B cell (primary cell): ENCODE measurements at regions not wholly inside any gene's neighbourhood (a gene's known extent, or its start where the extent isn't known, plus 50 kb on each side); places are given as distances from the start of the nearest gene placed in this dataset.

ENCODE experiments used
- ATAC-seq: fragments of 200-7000 bp; cut with Tn5 transposase; one replicate; pipeline ENCODE4 v1.10.0; 2021; ENCODE audit warnings: low read depth, mild to moderate bottlenecking, moderate number of reproducible peaks, moderate library complexity
- CTCF ChIA-PET: fragments of 350-600 bp; sonication (Branson Sonifier 250); formaldehyde crosslinking; loops from one replicate; lab custom pipeline; 2021; ENCODE audit warnings: antibody characterized with exemption, inconsistent platforms; lab: Charles Lee
- POLR2A ChIA-PET: fragments of 350-600 bp; sonication (Branson Sonifier 250); formaldehyde crosslinking; loops from one replicate; lab custom pipeline; 2021; ENCODE audit warnings: antibody characterized with exemption; lab: Charles Lee
- DNase-seq: peaks from one replicate; pipeline ENCODE4 v3.0.0; 2013
- H2AFZ ChIP-seq: 2 replicates; pipeline ENCODE4 v1.6.1; 2012; ENCODE audit warnings: mild to moderate bottlenecking, low read depth, low read length; ENCODE audit not compliant: insufficient read depth, poor library complexity, severe bottlenecking
- H3K27ac ChIP-seq, 2 donors: 1 replicate in 1 of 2; 2 replicates in 1 of 2; pipeline ENCODE4 v1.5.1; 2012 to 2013; ENCODE audit warnings: low read length in 2 of 2, mild to moderate bottlenecking in 2 of 2, moderate library complexity in 1 of 2
- H3K27me3 ChIP-seq, 4 experiments: fragments of 200-600 bp in 1 of 4; sonication (generic) in 1 of 4; replicated peaks in 1 of 4; 1 replicate in 2 of 4; 2 replicates in 2 of 4; pipeline versions ENCODE4 v1.6.1 to v1.7.0; 2013 to 2016; ENCODE audit warnings: low read length in 3 of 4, mild to moderate bottlenecking in 2 of 4, mixed read lengths in 1 of 4, moderate library complexity in 1 of 4; ENCODE audit not compliant: insufficient read depth in 4 of 4, control insufficient read depth in 3 of 4; ENCODE audit errors: control extremely low read depth in 1 of 4
- H3K36me3 ChIP-seq, 2 experiments: replicated peaks in 1 of 2; 1 replicate in 1 of 2; 2 replicates in 1 of 2; pipeline versions ENCODE4 v1.6.1 to v1.7.1; 2013; ENCODE audit warnings: low read length in 1 of 2; ENCODE audit not compliant: insufficient read depth in 2 of 2, control insufficient read depth in 1 of 2; ENCODE audit errors: control extremely low read depth in 1 of 2, extremely low read depth in 1 of 2
- H3K4me1 ChIP-seq, 2 donors: fragments of 200-600 bp in 1 of 2; sonication (generic) in 1 of 2; 1 replicate in 1 of 2; 2 replicates in 1 of 2; pipeline versions ENCODE4 v1.5.1 to v1.6.1; 2013 to 2017; ENCODE audit warnings: low read length in 2 of 2; ENCODE audit not compliant: control insufficient read depth in 2 of 2, insufficient read depth in 2 of 2
- H3K4me2 ChIP-seq: replicated peaks from 2 replicates; pipeline ENCODE3; 2012; ENCODE audit warnings: mild to moderate bottlenecking, low read depth, low read length; ENCODE audit not compliant: poor library complexity, severe bottlenecking
- H3K4me3 ChIP-seq, 5 experiments: fragments of 200-600 bp in 1 of 5; sonication (generic) in 1 of 5; 1 replicate in 3 of 5; 2 replicates in 2 of 5; pipeline versions ENCODE4 v1.5.1 to v1.7.0; 2011 to 2016; ENCODE audit warnings: low read length in 4 of 5, mild to moderate bottlenecking in 4 of 5, low read depth in 2 of 5, control low read depth in 1 of 5, moderate library complexity in 1 of 5; ENCODE audit not compliant: insufficient read depth in 1 of 5; ENCODE audit errors: control extremely low read depth in 1 of 5, extremely low read depth in 1 of 5
- H3K79me2 ChIP-seq: fragments of 200-600 bp; sonication (generic); one replicate; pipeline ENCODE4 v1.6.0; 2016; ENCODE audit warnings: low read length; ENCODE audit not compliant: control insufficient read depth, insufficient read depth
- H3K9ac ChIP-seq: fragments of 200-600 bp; sonication (generic); 2 replicates; pipeline ENCODE4 v1.6.1; 2017; ENCODE audit warnings: mild to moderate bottlenecking, low read length, moderate library complexity
- H3K9me3 ChIP-seq, 3 donors: one replicate each; pipeline versions ENCODE4 v1.6.1 to v1.7.1; 2013; ENCODE audit warnings: low read length in 2 of 3; ENCODE audit not compliant: control insufficient read depth in 2 of 3, insufficient read depth in 1 of 3; ENCODE audit errors: control extremely low read depth in 1 of 3
- H4K20me1 ChIP-seq: 2 replicates; pipeline ENCODE4 v1.6.0; 2012; ENCODE audit warnings: mild to moderate bottlenecking, low read length; ENCODE audit not compliant: insufficient read depth, control insufficient read depth, poor library complexity, severe bottlenecking
- H3K27ac Mint-ChIP-seq: one replicate; pipeline ENCODE4 v1.8.0; 2021; ENCODE audit warnings: mixed read lengths
- H3K27me3 Mint-ChIP-seq: one replicate; pipeline ENCODE4 v1.8.0; 2021; ENCODE audit warnings: mixed read lengths
- H3K4me1 Mint-ChIP-seq: one replicate; pipeline ENCODE4 v1.8.0; 2021; ENCODE audit warnings: mixed read lengths
- H3K4me3 Mint-ChIP-seq: one replicate; pipeline ENCODE4 v1.8.0; 2021; ENCODE audit warnings: mixed read lengths
- H3K9me3 Mint-ChIP-seq: one replicate; pipeline ENCODE4 v1.8.0; 2022; ENCODE audit warnings: mixed read lengths; ENCODE audit not compliant: insufficient read depth
- EZH2 ChIP-seq: IDR thresholded peaks from 2 replicates; pipeline ENCODE4 v1.6.1; 2012; ENCODE audit warnings: borderline replicate concordance, low read depth, mild to moderate bottlenecking, moderate library complexity, low read length; ENCODE audit not compliant: insufficient read depth, poor library complexity, severe bottlenecking
- WGBS: methylation state at CpG from one replicate; pipeline ENCODE4 v1.1.5; 2013; ENCODE audit warnings: missing lambda C conversion rate; ENCODE audit not compliant: insufficient coverage; 5-methylcytosine and 5-hydroxymethylcytosine counted together
- intact Hi-C: fragments of 100-400 bp; cut with micrococcal nuclease; formaldehyde crosslinking; loops from one replicate; pipeline ENCODE4 v1.10.0; 2022
- TF ChIP-seq, protein P1 (sequence below): fragments of 200-600 bp; IDR thresholded peaks from one replicate; pipeline ENCODE4 v1.8.0; 2022; ENCODE audit warnings: antibody characterized with exemption, mild to moderate bottlenecking

DNA sequence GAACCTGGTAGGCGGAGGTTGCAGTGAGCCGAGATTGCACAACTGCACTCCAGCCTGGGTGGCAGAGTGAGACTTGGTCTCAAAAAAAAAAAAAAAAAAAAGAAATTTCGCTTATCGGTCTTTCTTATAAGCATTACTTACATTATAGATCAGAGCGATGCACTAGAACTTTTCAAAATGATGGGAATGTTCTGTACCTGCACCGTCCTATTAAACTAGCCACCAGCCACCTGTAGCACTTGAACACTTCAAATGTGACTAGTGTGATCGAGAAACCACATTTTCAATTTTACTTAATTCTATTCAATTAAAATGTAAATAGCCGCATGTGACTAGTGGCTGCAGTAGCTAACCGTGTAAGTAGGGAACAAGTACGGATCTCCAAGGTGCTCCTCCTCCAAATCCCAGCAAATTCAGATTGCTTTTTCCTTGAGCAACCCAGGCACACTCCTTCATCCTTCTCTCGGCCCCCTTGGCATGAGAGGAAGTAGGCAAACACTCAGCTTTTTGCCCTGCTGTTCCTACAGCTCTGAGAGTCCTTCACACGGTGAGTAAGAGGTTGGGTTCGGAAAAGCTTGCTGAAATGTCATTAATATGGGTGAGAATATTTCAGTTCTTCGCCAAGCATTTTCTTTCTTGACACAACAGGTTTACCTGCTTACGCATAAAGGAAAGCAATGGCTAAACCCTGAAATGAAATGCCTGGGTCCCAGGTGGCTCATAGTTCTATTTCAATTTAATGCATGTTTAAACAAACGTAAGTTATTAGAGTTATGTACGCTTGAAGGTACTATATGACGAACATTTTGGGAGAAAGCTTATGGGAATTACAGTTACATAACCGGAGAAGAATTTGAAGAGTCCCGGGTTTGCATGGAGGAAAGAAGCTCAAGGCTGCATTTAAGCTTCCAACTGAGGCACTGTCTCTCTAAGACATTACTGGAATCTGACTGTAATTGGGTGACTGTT, 69.5 kb upstream of the HUNK start:
- POLR2A ChIA-PET, result no interaction called here

GRCh38 chr21:31802331-31802730, 70.4 kb upstream of the SCAF4 start:
- H3K79me2 ChIP-seq, result no peaks in the 10 kb centered on the region
- Mint-ChIP-seq H3K9me3 (no peaks in the 10 kb centered on the region), H3K27me3 (peaks cover 27% of the 10 kb centered on the region), H3K4me3 (no peak overlapping the region), H3K27ac (no peak overlapping the region), H3K4me1 (peaks cover 4% of the 10 kb centered on the region)
- no peaks in the 10 kb centered on the region for H3K4me1 ChIP-seq
- no peak overlapping the region for H3K9ac ChIP-seq
- no peak for DNase-seq
- H3K27ac ChIP-seq, result no peak overlapping the region
- 0% methylated on average over 3 of the region's 7 CpGs for WGBS
- intact Hi-C loops, result no loop called here
- peaks cover 0 to 4% (median 2%) of the 10 kb centered on the region in 3 donors for H3K9me3 ChIP-seq
- no peak overlapping the region for H3K4me2 ChIP-seq
- ChIA-PET CTCF (no interaction called here), POLR2A (no interaction called here)
- TF ChIP-seq EZH2, result no peak
- no peaks in the 10 kb centered on the region for H4K20me1 ChIP-seq
- H3K4me3 ChIP-seq, result no peak overlapping the region
- H3K36me3 ChIP-seq, result no peaks in the 10 kb centered on the region
- H3K27me3 ChIP-seq, result peaks cover 0 to 11% (median 2%) of the 10 kb centered on the region in 4 experiments
- H2AFZ ChIP-seq, result no peak overlapping the region
- no peak for ATAC-seq

More for the DNA sequence above, 69.5 kb upstream of the HUNK start:
- no peak for TF ChIP-seq EZH2
- TF ChIP-seq, protein P1, sequence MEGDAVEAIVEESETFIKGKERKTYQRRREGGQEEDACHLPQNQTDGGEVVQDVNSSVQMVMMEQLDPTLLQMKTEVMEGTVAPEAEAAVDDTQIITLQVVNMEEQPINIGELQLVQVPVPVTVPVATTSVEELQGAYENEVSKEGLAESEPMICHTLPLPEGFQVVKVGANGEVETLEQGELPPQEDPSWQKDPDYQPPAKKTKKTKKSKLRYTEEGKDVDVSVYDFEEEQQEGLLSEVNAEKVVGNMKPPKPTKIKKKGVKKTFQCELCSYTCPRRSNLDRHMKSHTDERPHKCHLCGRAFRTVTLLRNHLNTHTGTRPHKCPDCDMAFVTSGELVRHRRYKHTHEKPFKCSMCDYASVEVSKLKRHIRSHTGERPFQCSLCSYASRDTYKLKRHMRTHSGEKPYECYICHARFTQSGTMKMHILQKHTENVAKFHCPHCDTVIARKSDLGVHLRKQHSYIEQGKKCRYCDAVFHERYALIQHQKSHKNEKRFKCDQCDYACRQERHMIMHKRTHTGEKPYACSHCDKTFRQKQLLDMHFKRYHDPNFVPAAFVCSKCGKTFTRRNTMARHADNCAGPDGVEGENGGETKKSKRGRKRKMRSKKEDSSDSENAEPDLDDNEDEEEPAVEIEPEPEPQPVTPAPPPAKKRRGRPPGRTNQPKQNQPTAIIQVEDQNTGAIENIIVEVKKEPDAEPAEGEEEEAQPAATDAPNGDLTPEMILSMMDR, result no peak
- H4K20me1 ChIP-seq, result no peaks in the 10 kb centered on the region
- no peak overlapping the region for H3K4me3 Mint-ChIP-seq
- no peak overlapping the region for H2AFZ ChIP-seq
- peaks cover 0 to 4% (median 2%) of the 10 kb centered on the region in 3 donors for H3K9me3 ChIP-seq
- no peak for ATAC-seq
- no peak for DNase-seq
- no peaks in the 10 kb centered on the region for H3K9me3 Mint-ChIP-seq
- H3K9ac ChIP-seq, result no peak overlapping the region
- intact Hi-C loops, result no loop called here
- H3K4me1 ChIP-seq, result no peaks in the 10 kb centered on the region
- H3K27ac Mint-ChIP-seq, result no peak overlapping the region
- WGBS, result 93% methylated on average over 9 of the region's 20 CpGs
- H3K4me2 ChIP-seq, result no peak overlapping the region
- H3K27me3 ChIP-seq, result peaks cover 0 to 8% (median 2%) of the 10 kb centered on the region in 4 experiments
- CTCF ChIA-PET, result interaction anchor here (0.6 to 0.7 kb wide), 2 partner anchors 17 to 23 kb away, joined by 3 read pairs; no protein-coding TSS in a partner anchor
- H3K36me3 ChIP-seq, result no peaks in the 10 kb centered on the region
- peaks cover 25% of the 10 kb centered on the region for H3K27me3 Mint-ChIP-seq
- H3K4me3 ChIP-seq, result no peak overlapping the region
- no peaks in the 10 kb centered on the region for H3K79me2 ChIP-seq
- H3K27ac ChIP-seq, result no peak overlapping the region
- peaks cover 4% of the 10 kb centered on the region for H3K4me1 Mint-ChIP-seq
